ENCODE measurements at regions not wholly inside any gene's neighbourhood (a gene's known extent, or its start where the extent isn't known, plus 50 kb on each side); places are given as distances from the start of the nearest gene placed in this dataset.

DNA sequence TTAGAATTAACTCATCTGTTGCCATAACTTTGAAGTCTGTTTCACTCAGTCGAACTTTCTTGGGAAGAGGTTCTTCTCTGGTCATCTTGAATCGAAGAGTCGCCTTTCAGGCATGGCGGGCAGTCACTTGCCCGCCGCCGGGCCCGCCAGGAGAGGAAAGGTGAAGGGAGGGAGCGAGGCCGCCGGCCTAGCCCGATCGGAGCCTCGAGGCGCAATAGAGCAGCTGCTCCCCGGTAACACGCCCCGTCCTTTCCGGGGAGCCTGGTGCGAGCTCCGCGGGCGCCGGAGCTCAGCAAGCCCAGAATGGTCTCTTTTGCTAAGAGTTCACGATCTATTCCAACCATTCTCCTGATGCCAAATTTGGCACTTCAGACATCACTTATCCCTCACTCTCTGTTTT lies 591.8 kb downstream of the TFAP2B start:
- 90% methylated on average over 25 of the region's 25 CpGs for WGBS
- no peak overlapping the region for H3K27ac ChIP-seq
- H3K9me3 ChIP-seq: no peaks in the 10 kb centered on the region
- H3K36me3 ChIP-seq: no peaks in the 10 kb centered on the region
- no peaks in the 10 kb centered on the region for H3K4me1 ChIP-seq
- DNase-seq (ENCODE audit: low spot score in 2 of 2): no peak
- no peaks in the 10 kb centered on the region for H3K27me3 ChIP-seq
- TF ChIP-seq POLR2AphosphoS5 (IDR thresholded peaks at IDR 0.05) (no peak), POLR2A (IDR thresholded peaks at IDR 0.05) (no peak), EP300 (IDR thresholded peaks at IDR 0.05) (no peak)
- TF ChIP-seq, protein P1, sequence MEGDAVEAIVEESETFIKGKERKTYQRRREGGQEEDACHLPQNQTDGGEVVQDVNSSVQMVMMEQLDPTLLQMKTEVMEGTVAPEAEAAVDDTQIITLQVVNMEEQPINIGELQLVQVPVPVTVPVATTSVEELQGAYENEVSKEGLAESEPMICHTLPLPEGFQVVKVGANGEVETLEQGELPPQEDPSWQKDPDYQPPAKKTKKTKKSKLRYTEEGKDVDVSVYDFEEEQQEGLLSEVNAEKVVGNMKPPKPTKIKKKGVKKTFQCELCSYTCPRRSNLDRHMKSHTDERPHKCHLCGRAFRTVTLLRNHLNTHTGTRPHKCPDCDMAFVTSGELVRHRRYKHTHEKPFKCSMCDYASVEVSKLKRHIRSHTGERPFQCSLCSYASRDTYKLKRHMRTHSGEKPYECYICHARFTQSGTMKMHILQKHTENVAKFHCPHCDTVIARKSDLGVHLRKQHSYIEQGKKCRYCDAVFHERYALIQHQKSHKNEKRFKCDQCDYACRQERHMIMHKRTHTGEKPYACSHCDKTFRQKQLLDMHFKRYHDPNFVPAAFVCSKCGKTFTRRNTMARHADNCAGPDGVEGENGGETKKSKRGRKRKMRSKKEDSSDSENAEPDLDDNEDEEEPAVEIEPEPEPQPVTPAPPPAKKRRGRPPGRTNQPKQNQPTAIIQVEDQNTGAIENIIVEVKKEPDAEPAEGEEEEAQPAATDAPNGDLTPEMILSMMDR (IDR thresholded peaks at IDR 0.05): no peak
- no peak overlapping the region for H3K4me3 ChIP-seq

DNA sequence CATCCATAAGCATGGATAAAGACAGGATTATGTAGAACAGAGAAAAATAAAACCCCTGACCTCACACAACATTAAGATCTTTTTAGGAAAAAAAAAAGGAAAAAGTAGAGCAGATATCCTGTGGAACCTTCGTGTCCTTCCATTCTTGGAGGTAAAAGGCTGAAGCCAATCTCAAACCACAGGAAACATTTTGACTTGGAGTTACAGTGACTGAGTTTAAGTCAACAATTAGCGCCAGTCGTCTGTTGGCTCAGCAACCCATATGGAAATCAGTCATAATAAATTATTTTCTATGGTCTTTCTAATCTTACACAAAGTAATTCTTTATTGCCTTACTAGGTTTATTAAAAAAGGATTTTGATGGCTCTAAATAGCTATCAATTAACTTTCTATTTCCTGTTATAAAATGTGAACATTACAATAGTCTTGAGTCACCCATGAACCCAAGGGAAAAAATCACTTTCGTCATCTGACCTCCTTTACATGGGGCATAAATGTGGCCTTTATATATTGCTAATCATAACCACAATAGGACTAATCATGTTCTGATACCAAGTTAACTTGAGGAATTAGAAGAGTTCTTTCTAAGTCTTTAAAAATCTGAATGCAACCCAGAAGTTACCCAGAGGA lies 592.9 kb downstream of the TFAP2B start:
- no peaks in the 10 kb centered on the region for H3K36me3 ChIP-seq
- no peak for DNase-seq (ENCODE audit: low spot score in 2 of 2)
- no peak for TF ChIP-seq POLR2A (IDR thresholded peaks at IDR 0.05)
- TF ChIP-seq POLR2AphosphoS5 (IDR thresholded peaks at IDR 0.05): no peak
- TF ChIP-seq EP300 (IDR thresholded peaks at IDR 0.05): no peak
- TF ChIP-seq, protein P1 (IDR thresholded peaks at IDR 0.05): no peak
- H3K27me3 ChIP-seq: no peaks in the 10 kb centered on the region
- no peaks in the 10 kb centered on the region for H3K9me3 ChIP-seq
- H3K4me1 ChIP-seq: no peaks in the 10 kb centered on the region
- H3K4me3 ChIP-seq: no peak overlapping the region
- 57% methylated on average over 4 of the region's 4 CpGs for WGBS
- H3K27ac ChIP-seq: no peak overlapping the region

DNA sequence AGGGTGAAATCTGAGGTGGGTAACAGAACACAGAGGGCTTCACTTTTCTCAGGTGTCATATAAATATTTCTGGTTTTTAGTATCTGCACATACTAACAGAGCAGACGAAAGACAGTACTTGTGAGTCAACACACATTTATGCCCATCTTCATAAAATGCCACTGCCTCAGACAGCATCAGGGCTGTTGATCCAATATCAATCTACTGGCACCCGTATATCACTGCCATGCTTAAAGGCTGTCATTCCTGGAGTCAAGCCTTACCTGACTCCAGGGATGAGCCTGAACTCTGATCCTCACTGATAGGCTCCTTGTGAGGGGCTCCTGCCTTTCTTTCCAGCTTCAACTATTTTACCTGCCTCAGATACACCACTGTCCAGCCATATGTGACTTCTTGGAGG lies 595.7 kb downstream of the TFAP2B start:
- no peaks in the 10 kb centered on the region for H3K27me3 ChIP-seq
- H3K9me3 ChIP-seq: no peaks in the 10 kb centered on the region
- no peaks in the 10 kb centered on the region for H3K4me1 ChIP-seq
- no peak overlapping the region for H3K4me3 ChIP-seq
- TF ChIP-seq, protein P1 (IDR thresholded peaks at IDR 0.05): no peak
- TF ChIP-seq POLR2A (IDR thresholded peaks at IDR 0.05): no peak
- TF ChIP-seq POLR2AphosphoS5 (IDR thresholded peaks at IDR 0.05): no peak
- TF ChIP-seq EP300 (IDR thresholded peaks at IDR 0.05): no peak
- H3K27ac ChIP-seq: no peak overlapping the region
- WGBS: 77% methylated on average over 2 of the region's 2 CpGs
- no peak for DNase-seq (ENCODE audit: low spot score in 2 of 2)
- H3K36me3 ChIP-seq: no peaks in the 10 kb centered on the region

DNA sequence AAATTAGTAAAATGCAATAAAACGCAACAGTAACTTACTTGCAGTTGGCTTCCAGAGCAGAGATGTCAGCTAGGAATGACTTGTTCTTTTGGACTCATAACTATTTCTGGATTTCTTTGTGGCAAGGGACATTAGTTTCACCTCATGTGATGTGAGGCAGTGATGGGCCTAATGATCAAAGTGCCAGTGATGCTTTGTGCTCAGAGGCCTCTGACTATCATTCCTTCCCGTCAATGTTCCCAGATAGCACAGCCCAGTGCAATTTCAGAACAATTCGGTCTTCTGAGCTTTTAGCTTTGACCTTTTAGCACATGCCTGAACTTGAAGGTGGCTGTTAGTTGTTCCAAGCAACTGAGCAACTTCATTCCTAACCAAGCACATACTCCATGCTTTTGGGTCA lies 596.8 kb downstream of the TFAP2B start:
- 75% methylated on average over 3 of the region's 3 CpGs for WGBS
- DNase-seq (ENCODE audit: low spot score in 2 of 2): no peak
- H3K4me1 ChIP-seq: no peaks in the 10 kb centered on the region
- H3K9me3 ChIP-seq: no peaks in the 10 kb centered on the region
- no peak overlapping the region for H3K27ac ChIP-seq
- no peaks in the 10 kb centered on the region for H3K27me3 ChIP-seq
- no peaks in the 10 kb centered on the region for H3K36me3 ChIP-seq
- no peak overlapping the region for H3K4me3 ChIP-seq
- TF ChIP-seq EP300 (IDR thresholded peaks at IDR 0.05) (no peak), POLR2AphosphoS5 (IDR thresholded peaks at IDR 0.05) (no peak), POLR2A (IDR thresholded peaks at IDR 0.05) (no peak)
- TF ChIP-seq, protein P1 (IDR thresholded peaks at IDR 0.05): no peak

DNA sequence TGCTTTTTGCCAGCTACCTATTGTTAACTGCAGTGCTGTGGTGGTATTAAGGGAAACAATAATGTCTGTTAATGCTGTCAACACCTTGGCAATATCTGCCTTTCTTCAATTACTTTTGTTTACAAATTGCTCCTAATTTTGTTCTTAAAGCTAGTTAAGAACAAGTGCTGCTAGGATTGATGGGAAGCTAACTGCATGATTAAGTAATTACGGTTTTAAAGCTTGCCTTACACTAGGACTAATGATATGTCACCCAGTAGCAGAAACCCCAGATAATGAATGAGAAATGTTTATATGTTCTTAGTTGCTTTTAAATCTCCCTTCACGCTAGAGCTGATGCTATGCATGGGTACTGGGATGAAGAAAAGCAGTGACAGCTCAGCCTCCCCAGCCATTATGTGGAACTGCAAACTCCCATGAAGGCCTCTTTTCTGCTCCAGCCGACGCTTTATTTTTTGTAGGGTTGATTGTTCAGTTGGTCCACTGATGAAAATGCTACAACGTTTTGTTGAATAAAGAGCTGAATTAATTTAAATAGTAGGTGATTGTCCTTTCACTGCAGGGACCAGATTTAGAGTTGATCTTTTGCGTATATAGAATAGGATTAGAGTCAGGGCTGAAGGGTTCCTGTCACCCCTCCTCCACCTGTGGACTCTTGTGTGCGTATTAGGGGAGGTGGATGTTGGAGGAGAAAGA lies 610.5 kb downstream of the TFAP2B start:
- TF ChIP-seq POLR2A (IDR thresholded peaks at IDR 0.05) (no peak), EP300 (IDR thresholded peaks at IDR 0.05) (no peak), POLR2AphosphoS5 (IDR thresholded peaks at IDR 0.05) (no peak)
- TF ChIP-seq, protein P1 (IDR thresholded peaks at IDR 0.05): no peak
- Histone ChIP-seq H3K9me3 (no peaks in the 10 kb centered on the region), H3K4me3 (no peak overlapping the region), H3K27ac (no peak overlapping the region), H3K4me1 (no peaks in the 10 kb centered on the region), H3K36me3 (no peaks in the 10 kb centered on the region), H3K27me3 (no peaks in the 10 kb centered on the region)
- no peak for DNase-seq (ENCODE audit: low spot score in 2 of 2)
- 78% methylated on average over 7 of the region's 7 CpGs for WGBS

All from suprapubic skin (tissue), 4 donors.